A673 (cell line): ENCODE measurements at regions not wholly inside any gene's neighbourhood (a gene's known extent, or its start where the extent isn't known, plus 50 kb on each side); places are given as distances from the start of the nearest gene placed in this dataset.

Experiments
- BruUV-seq: library from RNA; stranded (reverse); fragments of 400-500 nt; replicated peaks from 2 replicates; lab custom pipeline; 2021; lab: Mats Ljungman, UMichigan
- CTCF ChIA-PET: fragments of 300-600 bp; sonication (Branson Sonifier 250); formaldehyde crosslinking; loops from one replicate; lab custom pipeline; 2022; ENCODE audit warnings: antibody characterized with exemption; lab: Charles Lee
- POLR2A ChIA-PET: fragments of 300-600 bp; sonication (Branson Sonifier 250); formaldehyde crosslinking; loops from one replicate; lab custom pipeline; 2022; ENCODE audit warnings: antibody characterized with exemption; ENCODE audit not compliant: low non-redundant PET; lab: Charles Lee
- DNase-seq: peaks from one replicate; pipeline ENCODE4 v3.0.0-alpha.2; 2015; ENCODE audit warnings: low spot score
- H3K27ac ChIP-seq: fragments of 200-600 bp; sonication (generic); 2 replicates; pipeline ENCODE4 v1.5.1; 2016; ENCODE audit warnings: mixed run types, low read depth, mild to moderate bottlenecking, mixed read lengths, antibody characterized with exemption, low read length; ENCODE audit not compliant: poor library complexity, severe bottlenecking
- H3K27me3 ChIP-seq: fragments of 200-600 bp; sonication (generic); replicated peaks from 2 replicates; pipeline ENCODE4 v1.6.1; 2017; ENCODE audit warnings: mixed run types, low read depth, mild to moderate bottlenecking, mixed read lengths, antibody characterized with exemption, low read length; ENCODE audit not compliant: insufficient read depth, poor library complexity
- H3K36me3 ChIP-seq: fragments of 200-600 bp; sonication (generic); 2 replicates; pipeline ENCODE4 v1.6.1; 2016; ENCODE audit warnings: mixed run types, mild to moderate bottlenecking, mixed read lengths, antibody characterized with exemption, low read length; ENCODE audit not compliant: insufficient read depth, poor library complexity, severe bottlenecking
- H3K4me1 ChIP-seq: fragments of 200-600 bp; sonication (generic); 2 replicates; pipeline ENCODE4 v1.6.1; 2017; ENCODE audit warnings: mixed run types, mild to moderate bottlenecking, mixed read lengths, antibody characterized with exemption, low read length; ENCODE audit not compliant: insufficient read depth, poor library complexity, severe bottlenecking
- H3K4me3 ChIP-seq: fragments of 200-600 bp; sonication (generic); 2 replicates; pipeline ENCODE4 v1.5.1; 2016; ENCODE audit warnings: low read depth, mixed run types, mild to moderate bottlenecking, mixed read lengths, low read length; ENCODE audit not compliant: poor library complexity, severe bottlenecking
- H3K9me3 ChIP-seq: fragments of 200-600 bp; sonication (generic); 2 replicates; pipeline ENCODE4 v1.6.1; 2016; ENCODE audit warnings: mixed run types, low read depth, mild to moderate bottlenecking, mixed read lengths, antibody characterized with exemption, low read length; ENCODE audit not compliant: poor library complexity, severe bottlenecking
- CTCF ChIP-seq: fragments of 300-800, 200-600 bp; sonication (generic); conservative IDR thresholded peaks from 2 replicates; pipeline ENCODE4 v1.5.1; 2017; ENCODE audit warnings: low read depth, mild to moderate bottlenecking, antibody characterized with exemption, low read length, moderate library complexity, mixed read lengths
- EZH2 ChIP-seq: fragments of 200-600 bp; sonication (generic); IDR thresholded peaks from 2 replicates; pipeline ENCODE4 v1.6.1; 2017; ENCODE audit warnings: borderline replicate concordance, low read depth, mild to moderate bottlenecking, mixed read lengths, antibody characterized with exemption, low read length; ENCODE audit not compliant: poor library complexity, severe bottlenecking
- intact Hi-C: fragments of 100-400 bp; cut with micrococcal nuclease; formaldehyde crosslinking; loops from one replicate; pipeline ENCODE4 v1.10.0; 2022; ENCODE audit not compliant: unreplicated experiment

GRCh38 chr18:66410692-66411091, 193.2 kb downstream of the CDH19 start:
- POLR2A ChIA-PET: no interaction called here
- H3K36me3 ChIP-seq: no peaks in the 10 kb centered on the region
- no peak for DNase-seq
- H3K9me3 ChIP-seq: no peaks in the 10 kb centered on the region
- H3K4me1 ChIP-seq: no peaks in the 10 kb centered on the region
- H3K27me3 ChIP-seq: no peaks in the 10 kb centered on the region
- intact Hi-C loops: no loop called here
- H3K4me3 ChIP-seq: no peak overlapping the region
- H3K27ac ChIP-seq: no peak overlapping the region
- CTCF ChIA-PET: no interaction called here
- BruUV-seq: no TSS peak
- no peak for TF ChIP-seq CTCF
- TF ChIP-seq EZH2: no peak

GRCh38 chr18:66395671-66396218, 208.1 kb downstream of the CDH19 start:
- intact Hi-C loops: no loop called here
- Histone ChIP-seq H3K9me3 (no peaks in the 10 kb centered on the region), H3K4me3 (no peak overlapping the region), H3K4me1 (no peaks in the 10 kb centered on the region), H3K36me3 (no peaks in the 10 kb centered on the region), H3K27me3 (no peaks in the 10 kb centered on the region), H3K27ac (no peak overlapping the region)
- BruUV-seq: no TSS peak
- DNase-seq: no peak
- TF ChIP-seq EZH2 (no peak), CTCF (no peak)
- CTCF ChIA-PET: no interaction called here
- POLR2A ChIA-PET: no interaction called here

- POLR2A ChIA-PET: interaction anchor here (0.6 kb wide), 1 partner anchor 444 kb away, joined by 3 read pairs; no protein-coding TSS in a partner anchor
- H3K27ac ChIP-seq: no peak overlapping the region
- BruUV-seq: no TSS peak
- CTCF ChIA-PET: no interaction called here
- no peaks in the 10 kb centered on the region for H3K4me1 ChIP-seq
- H3K9me3 ChIP-seq: no peaks in the 10 kb centered on the region
- no peaks in the 10 kb centered on the region for H3K36me3 ChIP-seq
- TF ChIP-seq CTCF (peak; percentile 35; the same call in 1 of the 2 replicates), EZH2 (no peak)
- H3K27me3 ChIP-seq: no peaks in the 10 kb centered on the region
- intact Hi-C loops: no loop called here
- no peak overlapping the region for H3K4me3 ChIP-seq
- no peak for DNase-seq
Measured at GRCh38 chr18:66393463-66393862, 210.4 kb downstream of the CDH19 start.
